GM19043 (cell line): ENCODE measurements at regions not wholly inside any gene's neighbourhood (a gene's known extent, or its start where the extent isn't known, plus 50 kb on each side); places are given as distances from the start of the nearest gene placed in this dataset.

Source experiments
- ATAC-seq: cut with Tn5 transposase; IDR thresholded peaks from one replicate; pipeline ENCODE4 v1.9.1; 2021; ENCODE audit warnings: low read depth; ENCODE audit not compliant: unreplicated experiment

- no peak for ATAC-seq
These were observed 982.9 kb upstream of the RBFOX1 start for GRCh38 chr16:6349725-6350124.

GRCh38 chr16:6345090-6345489 lies 987.6 kb upstream of the RBFOX1 start:
- no peak for ATAC-seq

- ATAC-seq: no peak
These were observed 989.5 kb upstream of the RBFOX1 start for GRCh38 chr16:6343157-6343556.

- ATAC-seq: no peak
These were observed 990.7 kb upstream of the RBFOX1 start for GRCh38 chr16:6341981-6342380.

- no peak for ATAC-seq
These were observed 997.6 kb upstream of the RBFOX1 start for GRCh38 chr16:6335072-6335471.

- ATAC-seq: no peak
These were observed 1000.9 kb upstream of the RBFOX1 start for GRCh38 chr16:6331770-6332169.

- no peak for ATAC-seq
These were observed 1014.7 kb upstream of the RBFOX1 start for GRCh38 chr16:6317934-6318333.

GRCh38 chr16:6309271-6309670 lies 1023.4 kb upstream of the RBFOX1 start:
- no peak for ATAC-seq

- no peak for ATAC-seq
These were observed 1024.5 kb upstream of the RBFOX1 start for GRCh38 chr16:6308176-6308575.

GRCh38 chr16:6300523-6300922 lies 1032.1 kb upstream of the RBFOX1 start:
- ATAC-seq: no peak

GRCh38 chr16:6297666-6298410 lies 1034.8 kb upstream of the RBFOX1 start:
- ATAC-seq: no peak

- ATAC-seq: no peak
These were observed 1046.5 kb upstream of the RBFOX1 start for GRCh38 chr16:6286176-6286575.

- no peak for ATAC-seq
These were observed 1047.9 kb upstream of the RBFOX1 start for GRCh38 chr16:6284731-6285130.

GRCh38 chr16:6281994-6282393 lies 1050.7 kb upstream of the RBFOX1 start:
- ATAC-seq: no peak

GRCh38 chr16:6281274-6281673 lies 1051.4 kb upstream of the RBFOX1 start:
- ATAC-seq: no peak

- no peak for ATAC-seq
These were observed 1052.6 kb upstream of the RBFOX1 start for GRCh38 chr16:6280055-6280454.

- no peak for ATAC-seq
These were observed 1053.4 kb upstream of the RBFOX1 start for GRCh38 chr16:6279286-6279685.

GRCh38 chr16:6274351-6274750 lies 1058.3 kb upstream of the RBFOX1 start:
- no peak for ATAC-seq

- ATAC-seq: no peak
These were observed 1065.0 kb upstream of the RBFOX1 start for GRCh38 chr16:6267682-6268081.

GRCh38 chr16:6266703-6267102 lies 1065.9 kb upstream of the RBFOX1 start:
- no peak for ATAC-seq

GRCh38 chr16:6265968-6266367 lies 1066.7 kb upstream of the RBFOX1 start:
- ATAC-seq: no peak

GRCh38 chr16:6258056-6258455 lies 1074.6 kb upstream of the RBFOX1 start:
- no peak for ATAC-seq

- no peak for ATAC-seq
These were observed 1080.1 kb upstream of the RBFOX1 start for GRCh38 chr16:6252541-6252940.
